ENCODE measurements at regions not wholly inside any gene's neighbourhood (a gene's known extent, or its start where the extent isn't known, plus 50 kb on each side); places are given as distances from the start of the nearest gene placed in this dataset.
"Not testable (repeated sequence)": the region's sequence is repeated elsewhere in the genome, so short reads cannot be mapped to it uniquely, and the experiment has no call there.

DNA sequence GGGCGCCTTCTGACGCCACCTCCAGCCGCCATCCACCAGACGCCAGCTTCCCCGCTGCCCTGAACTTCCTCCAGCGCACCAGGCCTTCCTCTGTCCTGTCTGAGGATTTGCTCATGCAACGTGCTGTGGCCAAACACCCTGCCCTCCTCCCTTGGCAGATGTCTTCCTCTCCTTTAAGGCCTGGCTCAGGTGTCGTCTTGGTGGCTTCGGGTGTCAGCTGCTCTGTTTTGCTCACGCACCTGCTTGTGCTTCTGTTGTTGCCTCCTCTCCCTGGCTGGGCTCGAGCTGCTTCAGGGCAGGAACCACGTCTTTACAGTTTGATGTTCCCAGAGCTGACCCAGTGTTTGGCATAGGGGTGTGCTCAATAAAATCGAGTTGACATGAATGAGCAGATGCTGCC lies 87.7 kb upstream of the PZP start:
- not testable (repeated sequence) for TF ChIP-seq EZH2phosphoT487 (IDR thresholded peaks at IDR 0.05; ENCODE audit: low read depth, severe bottlenecking, unreplicated experiment)
- TF ChIP-seq, protein P1, sequence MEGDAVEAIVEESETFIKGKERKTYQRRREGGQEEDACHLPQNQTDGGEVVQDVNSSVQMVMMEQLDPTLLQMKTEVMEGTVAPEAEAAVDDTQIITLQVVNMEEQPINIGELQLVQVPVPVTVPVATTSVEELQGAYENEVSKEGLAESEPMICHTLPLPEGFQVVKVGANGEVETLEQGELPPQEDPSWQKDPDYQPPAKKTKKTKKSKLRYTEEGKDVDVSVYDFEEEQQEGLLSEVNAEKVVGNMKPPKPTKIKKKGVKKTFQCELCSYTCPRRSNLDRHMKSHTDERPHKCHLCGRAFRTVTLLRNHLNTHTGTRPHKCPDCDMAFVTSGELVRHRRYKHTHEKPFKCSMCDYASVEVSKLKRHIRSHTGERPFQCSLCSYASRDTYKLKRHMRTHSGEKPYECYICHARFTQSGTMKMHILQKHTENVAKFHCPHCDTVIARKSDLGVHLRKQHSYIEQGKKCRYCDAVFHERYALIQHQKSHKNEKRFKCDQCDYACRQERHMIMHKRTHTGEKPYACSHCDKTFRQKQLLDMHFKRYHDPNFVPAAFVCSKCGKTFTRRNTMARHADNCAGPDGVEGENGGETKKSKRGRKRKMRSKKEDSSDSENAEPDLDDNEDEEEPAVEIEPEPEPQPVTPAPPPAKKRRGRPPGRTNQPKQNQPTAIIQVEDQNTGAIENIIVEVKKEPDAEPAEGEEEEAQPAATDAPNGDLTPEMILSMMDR (IDR thresholded peaks at IDR 0.05; ENCODE audit: poor library complexity): not testable (repeated sequence)
